GM21423 (cell line): ENCODE measurements at regions not wholly inside any gene's neighbourhood (a gene's known extent, or its start where the extent isn't known, plus 50 kb on each side); places are given as distances from the start of the nearest gene placed in this dataset.
"Not testable (repeated sequence)": the region's sequence is repeated elsewhere in the genome, so short reads cannot be mapped to it uniquely, and the experiment has no call there.

Source experiments
- ATAC-seq: cut with Tn5 transposase; IDR thresholded peaks from one replicate; pipeline ENCODE4 v1.9.1; 2021; ENCODE audit warnings: mild to moderate bottlenecking, moderate library complexity; ENCODE audit not compliant: unreplicated experiment

DNA sequence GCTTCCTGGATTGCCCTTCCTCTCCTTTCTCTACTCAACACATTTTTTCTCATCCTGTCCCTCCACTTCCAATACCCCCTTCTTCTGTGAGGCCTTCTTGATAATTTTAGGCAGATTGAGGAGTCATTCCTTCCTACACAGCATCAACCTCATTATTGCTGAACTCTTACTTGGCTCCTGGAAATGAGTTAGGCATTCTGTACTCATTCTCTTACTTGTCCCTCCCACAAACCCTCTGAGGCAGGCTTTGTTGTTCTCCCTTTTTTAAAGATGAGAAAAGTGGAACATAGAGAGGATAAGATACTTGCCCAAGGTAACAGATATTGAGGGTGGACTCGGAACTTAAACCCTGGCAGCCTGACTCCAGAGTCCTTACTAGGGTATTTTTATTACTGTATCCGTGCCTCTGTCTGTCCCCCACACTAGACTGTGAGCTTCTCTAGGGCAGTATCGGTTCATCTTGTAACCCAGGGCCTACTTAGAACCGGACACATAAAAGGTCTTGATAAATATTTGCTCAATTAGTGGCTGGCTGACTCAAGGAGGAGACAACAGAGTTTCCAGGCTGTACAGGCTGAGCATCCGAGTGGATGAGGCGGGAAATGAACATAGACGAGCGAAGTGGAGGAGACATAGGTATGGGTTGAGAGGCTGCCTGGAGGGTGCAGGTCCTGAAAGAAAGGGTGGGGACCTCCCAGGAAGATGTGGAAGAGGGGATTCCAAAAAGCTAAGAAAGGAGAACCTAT lies 148.7 kb upstream of the ATP2B2 start:
- no peak for ATAC-seq

DNA sequence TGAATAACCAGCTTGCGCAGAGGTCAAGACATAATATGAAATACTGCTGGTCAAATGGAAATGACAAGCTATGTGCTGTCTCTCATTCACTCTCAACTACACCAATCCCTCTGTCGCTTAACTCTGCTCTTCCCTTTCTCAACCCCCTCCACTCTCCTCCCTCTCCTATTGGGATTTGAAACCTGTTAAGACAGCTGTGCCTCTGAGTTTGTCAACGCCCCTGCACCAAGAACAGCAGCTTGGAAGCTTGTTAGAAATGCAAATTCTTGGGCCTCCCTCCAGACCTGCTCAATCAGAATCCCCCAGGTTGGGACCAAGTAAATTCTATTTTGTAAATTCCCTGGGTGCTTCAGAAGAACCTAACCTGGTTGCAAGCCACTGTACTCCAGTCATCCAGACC lies 149.7 kb upstream of the ATP2B2 start:
- ATAC-seq = no peak

GRCh38 chr3:10657339-10657738 lies 152.0 kb upstream of the ATP2B2 start:
- not testable (repeated sequence) for ATAC-seq

- ATAC-seq = no peak
These were observed 150.4 kb upstream of the SLC6A11 start for GRCh38 chr3:10665592-10665991.

GRCh38 chr3:10666621-10667020 lies 149.4 kb upstream of the SLC6A11 start:
- no peak for ATAC-seq

DNA sequence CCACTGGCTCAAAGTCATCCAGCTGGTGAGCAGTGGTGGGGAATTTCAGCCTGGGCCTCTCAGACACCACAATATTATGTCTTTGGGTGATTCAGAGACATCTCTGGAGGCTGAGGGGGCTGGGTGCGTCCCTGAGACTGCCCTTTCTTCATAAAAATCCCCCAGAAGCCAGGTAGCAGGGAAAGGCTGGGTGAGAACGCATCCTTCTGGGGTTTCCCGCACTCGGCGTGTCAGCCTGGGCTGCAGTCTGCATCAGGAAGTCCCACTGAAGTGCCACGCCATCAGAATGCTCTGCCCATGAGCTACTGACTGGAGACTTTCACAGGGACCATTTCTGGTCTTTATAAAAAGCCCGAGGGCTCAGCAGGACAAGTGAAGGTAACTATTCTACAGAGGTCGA lies 148.8 kb upstream of the SLC6A11 start:
- no peak for ATAC-seq

DNA sequence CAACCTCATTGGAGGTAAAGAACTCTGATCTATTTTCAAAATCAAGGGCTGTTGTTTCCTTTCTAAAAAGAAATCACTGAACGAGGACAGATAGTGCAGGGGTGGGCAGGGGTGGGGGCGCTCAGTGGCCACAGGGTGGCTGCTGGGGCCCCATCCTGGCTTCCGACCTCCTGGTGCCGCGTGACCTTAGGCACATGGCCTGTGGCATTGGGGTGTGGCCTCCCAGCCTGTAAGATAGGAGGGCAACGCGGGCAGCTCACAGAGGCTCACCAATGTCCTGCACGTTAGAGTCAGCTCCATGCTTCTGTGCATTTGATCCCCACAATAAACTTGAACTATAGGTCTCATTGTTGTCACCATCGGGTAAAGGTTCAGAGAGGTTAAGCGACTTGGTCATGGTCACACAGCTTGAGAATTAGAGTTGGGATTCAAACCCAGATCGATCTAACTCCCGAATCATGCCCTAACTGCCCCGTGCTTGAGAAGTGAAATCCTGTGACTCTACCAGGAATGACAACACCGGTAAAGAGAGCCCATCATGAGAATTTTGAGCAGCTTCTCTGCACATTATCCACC lies 148.0 kb upstream of the SLC6A11 start:
- ATAC-seq = no peak

- no peak for ATAC-seq
These were observed 146.5 kb upstream of the SLC6A11 start for GRCh38 chr3:10669490-10670048.

DNA sequence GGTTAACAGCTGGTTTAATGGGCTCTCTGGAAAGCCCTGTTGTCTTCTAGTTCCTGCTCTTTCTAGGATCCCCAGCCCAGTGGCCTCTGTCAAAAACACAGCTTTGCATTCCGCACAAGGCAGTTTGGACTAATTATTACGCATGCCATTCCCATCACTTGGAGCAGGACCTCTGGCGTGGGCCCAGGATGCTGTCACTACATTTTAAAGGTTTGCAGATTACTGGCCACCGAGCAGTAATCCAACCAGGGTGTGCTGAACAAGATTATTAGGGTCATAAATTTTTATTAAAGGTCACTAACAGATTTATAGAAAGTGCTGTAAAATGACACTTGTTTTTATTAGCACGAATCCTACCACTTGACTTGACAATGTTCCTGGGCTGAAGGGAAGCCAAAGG lies 143.6 kb upstream of the SLC6A11 start:
- no peak for ATAC-seq

GRCh38 chr3:10674578-10674977 lies 141.4 kb upstream of the SLC6A11 start:
- ATAC-seq = no peak

- no peak for ATAC-seq
These were observed 139.1 kb upstream of the SLC6A11 start for GRCh38 chr3:10676905-10677304.

DNA sequence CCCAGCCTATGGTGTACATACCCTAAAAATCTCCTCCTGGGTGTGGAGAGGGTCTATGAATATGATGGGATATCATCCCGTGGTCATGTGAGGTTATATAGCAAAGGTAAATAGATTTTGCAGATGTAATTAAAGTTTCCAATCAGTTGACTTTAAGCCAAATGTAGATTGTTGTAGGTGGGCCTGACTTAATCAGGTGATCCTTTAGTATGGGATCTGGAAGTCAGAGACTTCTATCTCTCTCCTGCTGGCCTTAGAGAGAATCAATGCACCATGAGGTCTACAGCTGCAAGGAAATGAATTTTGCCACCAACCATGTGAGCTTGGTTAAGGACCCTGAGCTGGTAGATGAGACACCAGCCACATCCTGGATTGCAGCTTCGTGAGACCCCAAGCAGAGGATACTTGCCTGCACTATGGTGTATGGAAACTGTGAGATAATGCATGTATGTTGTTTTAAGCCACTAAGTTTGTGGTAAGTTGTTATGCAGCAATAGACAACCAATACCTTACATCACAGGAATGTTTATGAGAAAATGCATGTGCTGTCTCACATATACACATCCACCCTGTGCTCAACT lies 137.1 kb upstream of the SLC6A11 start:
- no peak for ATAC-seq

- no peak for ATAC-seq
These were observed 135.2 kb upstream of the SLC6A11 start for GRCh38 chr3:10680796-10681195.

DNA sequence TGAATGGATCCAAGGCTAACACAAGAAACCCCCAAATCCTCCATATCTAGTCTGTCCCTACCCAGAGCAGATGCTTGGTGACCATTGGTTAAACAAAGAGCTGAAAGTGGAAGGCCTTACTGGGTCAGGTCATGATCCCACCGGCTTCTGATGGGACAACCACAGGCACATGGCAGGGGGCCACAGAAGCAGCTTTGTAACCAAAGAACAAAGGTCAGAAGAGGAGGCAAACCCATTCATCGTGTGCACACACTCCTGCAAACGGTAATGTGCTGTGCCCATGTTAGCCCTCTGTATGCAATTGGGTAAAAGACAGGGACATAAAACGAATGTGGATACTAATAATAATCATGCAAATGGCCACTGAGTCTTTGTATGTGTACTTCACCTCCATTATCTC lies 133.3 kb upstream of the SLC6A11 start:
- ATAC-seq = no peak

DNA sequence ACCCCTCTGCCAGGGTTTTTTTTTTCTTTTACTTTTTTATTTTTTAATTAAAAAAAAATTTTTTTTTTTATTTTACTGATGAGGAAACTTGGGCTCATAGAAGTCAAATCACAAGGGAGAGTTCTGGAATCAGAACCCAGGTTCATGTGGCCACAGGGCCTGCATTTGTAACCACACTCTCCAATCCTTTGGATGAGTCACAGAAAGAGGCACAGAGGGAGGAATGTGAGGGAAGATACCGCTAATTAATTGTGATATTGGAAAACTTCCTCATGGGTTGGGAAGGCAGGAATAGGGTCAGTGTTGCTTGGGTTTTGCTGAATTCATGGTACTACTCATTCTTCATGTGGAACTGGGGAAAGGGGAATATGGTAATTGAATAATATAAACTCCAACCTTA lies 132.9 kb upstream of the SLC6A11 start:
- no peak for ATAC-seq

GRCh38 chr3:10688126-10688525 lies 127.9 kb upstream of the SLC6A11 start:
- ATAC-seq = no peak

DNA sequence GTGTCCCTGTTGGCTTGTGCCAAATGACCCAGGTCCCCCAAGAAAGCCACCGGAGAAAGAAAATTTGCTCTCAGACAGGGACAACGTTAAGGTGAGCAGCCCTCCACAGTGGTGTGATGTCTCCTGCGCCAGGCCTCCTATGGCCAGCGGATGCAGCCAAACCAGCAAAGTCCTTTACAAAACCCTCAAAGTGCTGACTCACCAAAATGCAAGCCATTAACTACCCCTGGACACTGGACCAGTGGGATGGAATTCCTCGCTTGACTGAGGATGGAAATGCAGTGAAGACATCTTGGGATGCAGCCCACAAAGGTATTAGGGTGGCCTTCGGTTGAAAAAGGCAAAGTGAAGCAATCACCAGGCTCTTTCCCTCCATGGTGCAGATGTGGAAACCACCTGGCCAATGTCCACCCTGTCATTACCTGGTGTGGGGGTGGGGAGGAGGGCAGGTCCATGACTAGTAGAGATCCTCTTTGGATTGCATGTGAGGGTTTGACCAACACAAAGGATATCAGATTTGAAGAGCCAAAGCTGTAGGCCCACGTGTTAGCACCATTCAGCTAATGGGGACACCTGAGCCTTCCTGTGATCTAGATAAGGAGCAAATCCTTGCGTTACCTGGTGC lies 127.4 kb upstream of the SLC6A11 start:
- ATAC-seq = no peak

GRCh38 chr3:10692039-10692622 lies 123.9 kb upstream of the SLC6A11 start:
- no peak for ATAC-seq

- no peak for ATAC-seq
These were observed 122.6 kb upstream of the SLC6A11 start for GRCh38 chr3:10693457-10693856.

- no peak for ATAC-seq
These were observed 121.8 kb upstream of the SLC6A11 start for GRCh38 chr3:10694179-10694578.

- ATAC-seq = not testable (repeated sequence)
These were observed 120.8 kb upstream of the SLC6A11 start for GRCh38 chr3:10695186-10695585.
